Choroid plexus epithelial cell (primary cell): ENCODE measurements at regions not wholly inside any gene's neighbourhood (a gene's known extent, or its start where the extent isn't known, plus 50 kb on each side); places are given as distances from the start of the nearest gene placed in this dataset.

ENCODE experiments used
- DNase-seq: peaks from one replicate; pipeline ENCODE4 v3.0.0-alpha.2; 2010; ENCODE audit warnings: low read depth
- H3K4me3 ChIP-seq: 2 replicates; pipeline ENCODE4 v1.5.1; 2011; ENCODE audit warnings: low read depth, mild to moderate bottlenecking, control low read depth, low read length, moderate library complexity
- TF ChIP-seq, protein P1 (sequence below): conservative IDR thresholded peaks from 2 replicates; pipeline ENCODE4 v1.5.1; 2011; ENCODE audit warnings: low read depth, mild to moderate bottlenecking, control low read depth, inconsistent platforms, low read length, moderate library complexity

DNA sequence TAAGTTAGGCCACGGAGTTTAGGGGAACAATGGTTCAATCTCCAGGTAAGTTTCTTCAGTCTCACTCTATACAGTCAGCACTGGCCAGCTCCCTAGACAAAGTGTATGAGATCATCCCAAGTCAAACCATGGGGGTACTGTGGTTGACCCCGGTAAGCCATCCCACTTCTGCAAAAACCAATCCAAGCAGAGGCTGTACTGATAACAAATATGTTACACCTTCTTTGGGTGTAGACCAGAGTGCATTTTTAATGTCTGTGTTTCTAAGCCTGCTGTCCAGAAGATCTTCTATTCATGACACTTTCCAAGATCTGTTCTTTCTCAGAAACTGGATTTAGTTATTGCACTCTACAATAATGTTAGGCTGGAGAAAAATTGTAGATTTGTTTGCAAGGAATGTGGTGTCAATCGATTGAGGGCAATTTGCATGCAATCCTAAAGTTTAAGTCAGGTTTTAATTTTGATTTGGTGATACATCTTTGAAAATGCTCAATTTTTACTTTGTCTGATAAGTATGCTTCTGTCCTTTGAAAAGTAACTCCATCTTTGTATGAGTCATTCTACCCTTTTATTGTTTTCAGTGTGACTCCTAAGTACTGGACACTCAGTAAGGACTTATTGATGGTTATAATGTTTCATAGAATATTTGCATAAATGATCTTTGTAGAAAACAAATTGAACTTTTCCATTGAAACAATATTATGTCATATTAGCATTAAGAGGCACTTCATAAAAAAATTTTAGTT, 152.4 kb downstream of the HLX start:
- H3K4me3 ChIP-seq = no peak overlapping the region
- TF ChIP-seq, protein P1, sequence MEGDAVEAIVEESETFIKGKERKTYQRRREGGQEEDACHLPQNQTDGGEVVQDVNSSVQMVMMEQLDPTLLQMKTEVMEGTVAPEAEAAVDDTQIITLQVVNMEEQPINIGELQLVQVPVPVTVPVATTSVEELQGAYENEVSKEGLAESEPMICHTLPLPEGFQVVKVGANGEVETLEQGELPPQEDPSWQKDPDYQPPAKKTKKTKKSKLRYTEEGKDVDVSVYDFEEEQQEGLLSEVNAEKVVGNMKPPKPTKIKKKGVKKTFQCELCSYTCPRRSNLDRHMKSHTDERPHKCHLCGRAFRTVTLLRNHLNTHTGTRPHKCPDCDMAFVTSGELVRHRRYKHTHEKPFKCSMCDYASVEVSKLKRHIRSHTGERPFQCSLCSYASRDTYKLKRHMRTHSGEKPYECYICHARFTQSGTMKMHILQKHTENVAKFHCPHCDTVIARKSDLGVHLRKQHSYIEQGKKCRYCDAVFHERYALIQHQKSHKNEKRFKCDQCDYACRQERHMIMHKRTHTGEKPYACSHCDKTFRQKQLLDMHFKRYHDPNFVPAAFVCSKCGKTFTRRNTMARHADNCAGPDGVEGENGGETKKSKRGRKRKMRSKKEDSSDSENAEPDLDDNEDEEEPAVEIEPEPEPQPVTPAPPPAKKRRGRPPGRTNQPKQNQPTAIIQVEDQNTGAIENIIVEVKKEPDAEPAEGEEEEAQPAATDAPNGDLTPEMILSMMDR = no peak
- no peak for DNase-seq

DNA sequence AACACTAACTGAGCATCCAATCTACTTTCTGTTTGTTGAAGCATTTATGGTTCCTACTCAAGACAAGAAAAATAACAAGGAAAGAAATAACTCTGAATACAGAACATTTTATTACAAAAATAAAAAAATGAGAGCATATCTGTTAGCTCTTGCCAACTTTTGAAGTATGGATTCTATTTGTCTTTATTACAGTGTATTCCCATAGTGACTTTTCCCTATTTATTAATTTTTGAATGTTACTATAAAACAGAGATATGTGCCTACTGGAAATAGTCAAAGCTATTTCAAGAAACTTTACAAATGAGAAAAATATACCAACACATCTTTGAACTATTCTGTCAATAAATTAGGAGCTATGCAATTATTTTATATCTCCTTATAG, 153.0 kb downstream of the HLX start:
- H3K4me3 ChIP-seq = no peak overlapping the region
- no peak for DNase-seq
- TF ChIP-seq, protein P1 = no peak

DNA sequence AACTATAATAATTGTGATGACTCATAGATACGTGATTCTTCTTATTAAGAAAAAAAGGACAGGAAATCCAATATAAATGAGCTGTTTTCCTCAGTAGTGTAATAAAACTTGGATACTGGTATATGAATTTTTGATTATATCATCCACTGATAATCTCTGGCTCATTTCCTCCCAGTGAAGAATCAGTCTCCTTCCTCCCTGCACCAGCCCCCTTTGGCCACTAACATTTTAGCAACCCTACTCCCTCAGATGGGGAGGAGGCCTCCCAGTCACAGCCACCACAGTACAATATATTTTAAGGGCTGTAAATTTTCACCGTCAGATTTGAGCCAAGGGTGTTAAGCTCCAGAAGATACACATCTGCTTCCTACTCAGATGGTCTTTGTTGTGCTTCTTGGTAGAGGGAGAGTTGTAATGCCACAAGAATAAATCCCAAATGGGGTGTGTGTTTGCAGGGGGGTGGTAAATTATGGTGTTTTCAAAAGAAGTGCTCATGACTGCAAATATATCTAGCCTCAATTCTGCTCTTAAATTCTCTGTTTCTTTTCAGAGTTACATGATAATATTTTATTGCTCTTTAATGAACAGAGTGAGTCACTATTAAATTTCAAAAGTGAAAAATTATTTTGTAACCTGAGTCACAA, 153.5 kb downstream of the HLX start:
- no peak for DNase-seq
- TF ChIP-seq, protein P1 = no peak
- H3K4me3 ChIP-seq = no peak overlapping the region

DNA sequence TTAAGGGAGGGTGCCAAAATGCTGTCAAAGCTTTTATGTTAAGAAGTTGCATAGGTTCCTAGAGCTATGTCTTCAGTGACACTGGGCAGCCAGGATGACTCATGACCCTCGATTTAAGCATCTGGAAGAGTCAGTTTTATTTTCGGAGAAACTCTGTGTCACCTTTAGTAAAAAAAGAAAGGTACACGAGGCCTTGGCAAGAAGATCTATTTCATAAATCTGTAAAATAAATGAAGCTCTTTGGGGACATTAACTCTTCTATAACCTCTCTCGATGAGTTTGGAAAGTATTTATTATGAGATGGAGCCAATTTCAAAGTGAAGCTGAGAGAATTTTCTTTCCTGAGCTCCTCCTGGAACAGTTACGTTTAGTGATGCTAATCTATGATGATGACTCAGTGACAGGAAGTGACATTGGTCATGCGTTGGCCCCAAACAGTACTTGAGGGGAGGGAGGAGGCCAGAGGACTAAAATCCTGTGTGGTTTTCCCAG, 156.5 kb downstream of the HLX start:
- TF ChIP-seq, protein P1 = no peak
- peak; percentile 9 for DNase-seq
- no peak overlapping the region for H3K4me3 ChIP-seq

DNA sequence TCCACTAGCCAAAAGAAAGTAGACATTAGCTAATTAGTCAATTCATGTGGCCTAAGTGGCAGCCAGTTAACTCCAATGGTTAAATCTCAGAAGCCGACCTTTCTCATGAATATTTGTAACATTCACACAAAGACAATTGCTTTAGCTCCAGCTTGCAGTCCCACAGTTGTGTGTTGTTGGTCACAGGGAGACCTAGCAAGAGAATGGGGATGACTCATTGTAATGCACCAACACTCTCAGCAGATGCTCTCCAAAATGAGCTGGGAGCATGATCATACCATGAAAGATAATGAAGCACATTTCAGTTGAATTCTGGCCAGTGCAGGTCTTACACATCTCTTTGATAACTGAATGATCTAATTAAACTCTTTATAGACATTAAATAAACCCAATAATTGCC, 160.4 kb downstream of the HLX start:
- DNase-seq = peak; percentile 5
- TF ChIP-seq, protein P1 = no peak

DNA sequence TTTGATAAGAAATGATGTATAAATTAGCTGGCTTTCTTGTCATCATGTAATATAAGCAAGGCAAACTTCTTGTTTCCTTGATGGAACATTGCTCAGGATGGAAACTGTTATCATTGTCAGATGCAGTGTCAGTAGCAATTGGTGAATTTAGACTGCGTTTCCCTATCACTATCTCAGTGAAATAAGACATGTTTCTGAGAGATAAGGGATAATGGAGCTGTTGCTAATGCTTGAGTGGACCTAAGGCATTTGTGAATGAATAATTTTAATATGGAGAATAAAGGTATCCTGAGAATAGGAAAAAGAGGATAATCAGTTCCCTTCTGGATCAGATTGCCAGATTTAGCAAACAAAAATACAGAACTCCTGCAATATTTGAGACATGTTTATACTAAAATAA, 160.9 kb downstream of the HLX start:
- TF ChIP-seq, protein P1 = no peak
- no peak overlapping the region for H3K4me3 ChIP-seq
- no peak for DNase-seq

More for the DNA sequence above, 160.4 kb downstream of the HLX start:
- no peak overlapping the region for H3K4me3 ChIP-seq

DNA sequence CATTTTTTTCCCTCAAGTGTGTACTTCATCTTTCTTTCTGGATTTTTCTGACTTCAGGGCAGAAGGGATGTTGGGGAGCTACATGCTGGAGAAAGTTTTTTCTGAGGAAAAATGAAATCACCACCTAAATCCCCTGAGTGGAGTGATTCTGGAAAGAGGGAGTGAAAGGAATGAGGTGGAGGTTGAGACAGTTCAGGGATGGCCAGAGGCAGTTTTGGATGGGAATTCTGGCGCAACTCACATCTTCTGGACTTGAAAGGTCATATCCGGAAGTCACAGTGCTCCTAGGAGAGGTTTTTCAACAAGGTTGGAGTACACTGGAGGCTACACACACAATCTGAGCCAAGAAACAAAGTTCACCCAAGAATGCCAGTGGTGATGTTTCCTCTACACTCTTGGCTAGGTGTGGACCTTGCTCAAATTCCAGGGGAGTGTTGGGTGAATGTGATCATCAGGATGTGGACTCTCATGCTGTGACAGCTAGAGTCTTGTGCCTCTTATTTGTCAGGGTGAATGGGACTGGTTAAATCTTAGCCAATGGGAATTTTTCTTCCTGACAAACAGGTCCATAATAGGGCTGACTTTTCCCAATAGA, 161.5 kb downstream of the HLX start:
- H3K4me3 ChIP-seq = no peak overlapping the region
- TF ChIP-seq, protein P1 = no peak
- DNase-seq = no peak
